BLaER1 treated with 17β-estradiol and CSF1 and Interleukin-3, amounts not matched to agents 10 nM and 100 nM (cell line): ENCODE measurements at regions not wholly inside any gene's neighbourhood (a gene's known extent, or its start where the extent isn't known, plus 50 kb on each side); places are given as distances from the start of the nearest gene placed in this dataset.
"Not testable (repeated sequence)": the region's sequence is repeated elsewhere in the genome, so short reads cannot be mapped to it uniquely, and the experiment has no call there.

Source experiments
- H3K27ac ChIP-seq, 11 experiments: shearing (Covaris generic); formaldehyde crosslinking; 2 replicates each; pipeline ENCODE4 v1.8.1; 2022
- H3K27me3 ChIP-seq, 11 experiments: shearing (Covaris generic); formaldehyde crosslinking; 2 replicates each; pipeline ENCODE4 v1.8.1; 2022
- H3K36me3 ChIP-seq, 11 experiments: shearing (Covaris generic); formaldehyde crosslinking; 2 replicates each; pipeline ENCODE4 v1.8.1; 2022
- H3K4me1 ChIP-seq, 10 experiments: shearing (Covaris generic); formaldehyde crosslinking; 2 replicates each; pipeline ENCODE4 v1.8.1; 2022
- H3K4me2 ChIP-seq, 11 experiments: shearing (Covaris generic); formaldehyde crosslinking; 2 replicates each; pipeline ENCODE4 v1.8.1; 2022
- H3K4me3 ChIP-seq, 10 experiments: shearing (Covaris generic); formaldehyde crosslinking; 2 replicates each; pipeline ENCODE4 v1.8.1; 2022
- H3K9ac ChIP-seq, 11 experiments: shearing (Covaris generic); formaldehyde crosslinking; 2 replicates each; pipeline ENCODE4 v1.8.1; 2022
- H3K9me3 ChIP-seq, 11 experiments: shearing (Covaris generic); formaldehyde crosslinking; replicated peaks in 1 of 11; 2 replicates each; pipeline ENCODE4 v1.8.1; 2022
- H4K20me1 ChIP-seq, 11 experiments: shearing (Covaris generic); formaldehyde crosslinking; 2 replicates each; pipeline ENCODE4 v1.8.1; 2022
- Cebpa-rat ChIP-seq, 11 experiments: shearing (Covaris generic); IDR thresholded peaks; 2 replicates each; pipeline ENCODE4 v1.8.1; 2022

GRCh38 chr1:188164459-188164858 lies 1335.7 kb downstream of the PLA2G4A start:
- H3K27ac ChIP-seq = no peak overlapping the region
- no peak overlapping the region for H3K9ac ChIP-seq
- no peak overlapping the region for H3K4me2 ChIP-seq
- TF ChIP-seq Cebpa-rat (IDR thresholded peaks at IDR 0.05) = no peak
- no peaks in the 10 kb centered on the region for H3K36me3 ChIP-seq
- H3K27me3 ChIP-seq = no peaks in the 10 kb centered on the region
- H3K4me1 ChIP-seq = no peaks in the 10 kb centered on the region
- H3K9me3 ChIP-seq = no peaks in the 10 kb centered on the region
- H4K20me1 ChIP-seq = no peaks in the 10 kb centered on the region
- no peak overlapping the region for H3K4me3 ChIP-seq

- H3K9me3 ChIP-seq = no peaks in the 10 kb centered on the region
- H3K36me3 ChIP-seq = no peaks in the 10 kb centered on the region
- H3K27ac ChIP-seq = no peak overlapping the region
- no peaks in the 10 kb centered on the region for H3K27me3 ChIP-seq
- no peak overlapping the region for H3K4me2 ChIP-seq
- no peaks in the 10 kb centered on the region for H4K20me1 ChIP-seq
- TF ChIP-seq Cebpa-rat (IDR thresholded peaks at IDR 0.05) = no peak
- no peaks in the 10 kb centered on the region for H3K4me1 ChIP-seq
- no peak overlapping the region for H3K4me3 ChIP-seq
- no peak overlapping the region for H3K9ac ChIP-seq
Observed at GRCh38 chr1:188166654-188167053, 1337.9 kb downstream of the PLA2G4A start.

GRCh38 chr1:188169971-188170370 lies 1341.2 kb downstream of the PLA2G4A start:
- Histone ChIP-seq H3K9me3 (no peaks in the 10 kb centered on the region), H3K27me3 (no peaks in the 10 kb centered on the region), H3K27ac (no peak overlapping the region), H3K9ac (no peak overlapping the region), H3K4me1 (no peaks in the 10 kb centered on the region), H3K4me3 (no peak overlapping the region), H3K36me3 (no peaks in the 10 kb centered on the region), H4K20me1 (no peaks in the 10 kb centered on the region), H3K4me2 (no peak overlapping the region)
- no peak for TF ChIP-seq Cebpa-rat (IDR thresholded peaks at IDR 0.05)

- no peak for TF ChIP-seq Cebpa-rat (IDR thresholded peaks at IDR 0.05)
- no peak overlapping the region for H3K27ac ChIP-seq
- H3K4me3 ChIP-seq = no peak overlapping the region
- H3K27me3 ChIP-seq = no peaks in the 10 kb centered on the region
- no peaks in the 10 kb centered on the region for H3K36me3 ChIP-seq
- no peaks in the 10 kb centered on the region for H3K4me1 ChIP-seq
- no peaks in the 10 kb centered on the region for H3K9me3 ChIP-seq
- no peak overlapping the region for H3K4me2 ChIP-seq
- H4K20me1 ChIP-seq = no peaks in the 10 kb centered on the region
- no peak overlapping the region for H3K9ac ChIP-seq
Observed at GRCh38 chr1:188170411-188170810, 1341.7 kb downstream of the PLA2G4A start.

GRCh38 chr1:188170935-188171334 lies 1342.2 kb downstream of the PLA2G4A start:
- Histone ChIP-seq H3K27ac (no peak overlapping the region), H3K4me3 (no peak overlapping the region), H3K9me3 (no peaks in the 10 kb centered on the region), H4K20me1 (no peaks in the 10 kb centered on the region), H3K9ac (no peak overlapping the region), H3K4me2 (no peak overlapping the region), H3K36me3 (no peaks in the 10 kb centered on the region), H3K27me3 (no peaks in the 10 kb centered on the region), H3K4me1 (no peaks in the 10 kb centered on the region)
- TF ChIP-seq Cebpa-rat (IDR thresholded peaks at IDR 0.05) = no peak

- H3K27ac ChIP-seq, H3K9ac ChIP-seq, H3K4me3 ChIP-seq, H3K36me3 ChIP-seq, H3K4me2 ChIP-seq, H3K4me1 ChIP-seq, H3K27me3 ChIP-seq, H4K20me1 ChIP-seq: not testable (repeated sequence)
- H3K9me3 ChIP-seq = peaks cover 15 to 33% (median 21%) of the 10 kb centered on the region in 11 experiments
Observed at GRCh38 chr1:188182063-188182462, 1353.3 kb downstream of the PLA2G4A start.

- no peak for TF ChIP-seq Cebpa-rat (IDR thresholded peaks at IDR 0.05)
- Histone ChIP-seq H3K9me3 (peaks cover 0 to 14% (median 2%) of the 10 kb centered on the region in 11 experiments; a peak in 10 of 22 replicates), H3K4me2 (no peak overlapping the region), H3K4me3 (no peak overlapping the region), H4K20me1 (no peaks in the 10 kb centered on the region), H3K27me3 (no peaks in the 10 kb centered on the region), H3K4me1 (no peaks in the 10 kb centered on the region), H3K36me3 (no peaks in the 10 kb centered on the region), H3K9ac (no peak overlapping the region), H3K27ac (no peak overlapping the region)
Observed at GRCh38 chr1:188188317-188188716, 1359.6 kb downstream of the PLA2G4A start.

GRCh38 chr1:188194916-188195315 lies 1366.2 kb downstream of the PLA2G4A start:
- H3K9me3 ChIP-seq = peaks cover 0 to 12% (median 7%) of the 10 kb centered on the region in 11 experiments; a peak in 5 of 22 replicates
- no peaks in the 10 kb centered on the region for H3K27me3 ChIP-seq
- no peaks in the 10 kb centered on the region for H4K20me1 ChIP-seq
- H3K4me3 ChIP-seq = no peak overlapping the region
- no peak overlapping the region for H3K27ac ChIP-seq
- no peaks in the 10 kb centered on the region for H3K4me1 ChIP-seq
- no peak overlapping the region for H3K9ac ChIP-seq
- H3K4me2 ChIP-seq = no peak overlapping the region
- no peaks in the 10 kb centered on the region for H3K36me3 ChIP-seq
- no peak for TF ChIP-seq Cebpa-rat (IDR thresholded peaks at IDR 0.05)

GRCh38 chr1:188218289-188218688 lies 1389.5 kb downstream of the PLA2G4A start:
- Histone ChIP-seq H3K4me3 (no peak overlapping the region), H3K4me2 (no peak overlapping the region), H3K27ac (no peak overlapping the region), H3K27me3 (no peaks in the 10 kb centered on the region), H3K9ac (no peak overlapping the region), H3K36me3 (no peaks in the 10 kb centered on the region), H3K4me1 (no peaks in the 10 kb centered on the region), H4K20me1 (no peaks in the 10 kb centered on the region), H3K9me3 (no peaks in the 10 kb centered on the region)
- TF ChIP-seq Cebpa-rat (IDR thresholded peaks at IDR 0.05) = peak in 4 of 11 experiments; percentile 13 to 66 (median 46); a peak in 4 of 22 replicates

- no peaks in the 10 kb centered on the region for H3K4me1 ChIP-seq
- no peak for TF ChIP-seq Cebpa-rat (IDR thresholded peaks at IDR 0.05)
- no peaks in the 10 kb centered on the region for H4K20me1 ChIP-seq
- no peak overlapping the region for H3K9ac ChIP-seq
- no peak overlapping the region for H3K27ac ChIP-seq
- H3K4me3 ChIP-seq = no peak overlapping the region
- no peaks in the 10 kb centered on the region for H3K36me3 ChIP-seq
- H3K4me2 ChIP-seq = no peak overlapping the region
- no peaks in the 10 kb centered on the region for H3K27me3 ChIP-seq
- H3K9me3 ChIP-seq = peaks cover 0 to 7% (median 0%) of the 10 kb centered on the region in 11 experiments; a peak in 3 of 22 replicates
Observed at GRCh38 chr1:188220051-188220450, 1391.3 kb downstream of the PLA2G4A start.
